GM12874 (cell line): ENCODE measurements at regions not wholly inside any gene's neighbourhood (a gene's known extent, or its start where the extent isn't known, plus 50 kb on each side); places are given as distances from the start of the nearest gene placed in this dataset.

Experiments used
- TF ChIP-seq, protein P1 (sequence below): IDR thresholded peaks from 2 replicates; pipeline ENCODE4 v1.5.1; 2011; ENCODE audit warnings: low read depth, mild to moderate bottlenecking, control low read depth, low read length, moderate library complexity; ENCODE audit not compliant: insufficient read depth

DNA sequence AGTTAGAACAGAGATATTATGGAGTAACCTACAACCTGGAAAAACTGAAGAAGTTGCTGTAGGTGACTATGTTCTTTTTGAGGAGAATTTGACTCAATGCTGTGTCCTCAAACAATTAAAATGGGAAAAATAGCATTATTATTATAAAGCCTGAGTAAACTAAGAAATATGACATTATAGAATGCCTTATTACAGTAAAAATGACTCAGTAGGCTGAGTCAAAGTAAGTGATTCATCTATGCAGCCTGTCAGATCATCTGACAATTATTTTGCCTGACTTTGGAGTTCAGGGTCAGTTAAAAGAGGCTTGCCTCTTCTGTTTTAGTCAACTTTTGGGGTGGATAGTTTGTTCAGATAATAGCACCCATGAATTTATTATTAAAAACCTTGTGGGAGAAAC is 150.8 kb upstream of the PTGFR start:
- TF ChIP-seq, protein P1, sequence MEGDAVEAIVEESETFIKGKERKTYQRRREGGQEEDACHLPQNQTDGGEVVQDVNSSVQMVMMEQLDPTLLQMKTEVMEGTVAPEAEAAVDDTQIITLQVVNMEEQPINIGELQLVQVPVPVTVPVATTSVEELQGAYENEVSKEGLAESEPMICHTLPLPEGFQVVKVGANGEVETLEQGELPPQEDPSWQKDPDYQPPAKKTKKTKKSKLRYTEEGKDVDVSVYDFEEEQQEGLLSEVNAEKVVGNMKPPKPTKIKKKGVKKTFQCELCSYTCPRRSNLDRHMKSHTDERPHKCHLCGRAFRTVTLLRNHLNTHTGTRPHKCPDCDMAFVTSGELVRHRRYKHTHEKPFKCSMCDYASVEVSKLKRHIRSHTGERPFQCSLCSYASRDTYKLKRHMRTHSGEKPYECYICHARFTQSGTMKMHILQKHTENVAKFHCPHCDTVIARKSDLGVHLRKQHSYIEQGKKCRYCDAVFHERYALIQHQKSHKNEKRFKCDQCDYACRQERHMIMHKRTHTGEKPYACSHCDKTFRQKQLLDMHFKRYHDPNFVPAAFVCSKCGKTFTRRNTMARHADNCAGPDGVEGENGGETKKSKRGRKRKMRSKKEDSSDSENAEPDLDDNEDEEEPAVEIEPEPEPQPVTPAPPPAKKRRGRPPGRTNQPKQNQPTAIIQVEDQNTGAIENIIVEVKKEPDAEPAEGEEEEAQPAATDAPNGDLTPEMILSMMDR, result no peak

DNA sequence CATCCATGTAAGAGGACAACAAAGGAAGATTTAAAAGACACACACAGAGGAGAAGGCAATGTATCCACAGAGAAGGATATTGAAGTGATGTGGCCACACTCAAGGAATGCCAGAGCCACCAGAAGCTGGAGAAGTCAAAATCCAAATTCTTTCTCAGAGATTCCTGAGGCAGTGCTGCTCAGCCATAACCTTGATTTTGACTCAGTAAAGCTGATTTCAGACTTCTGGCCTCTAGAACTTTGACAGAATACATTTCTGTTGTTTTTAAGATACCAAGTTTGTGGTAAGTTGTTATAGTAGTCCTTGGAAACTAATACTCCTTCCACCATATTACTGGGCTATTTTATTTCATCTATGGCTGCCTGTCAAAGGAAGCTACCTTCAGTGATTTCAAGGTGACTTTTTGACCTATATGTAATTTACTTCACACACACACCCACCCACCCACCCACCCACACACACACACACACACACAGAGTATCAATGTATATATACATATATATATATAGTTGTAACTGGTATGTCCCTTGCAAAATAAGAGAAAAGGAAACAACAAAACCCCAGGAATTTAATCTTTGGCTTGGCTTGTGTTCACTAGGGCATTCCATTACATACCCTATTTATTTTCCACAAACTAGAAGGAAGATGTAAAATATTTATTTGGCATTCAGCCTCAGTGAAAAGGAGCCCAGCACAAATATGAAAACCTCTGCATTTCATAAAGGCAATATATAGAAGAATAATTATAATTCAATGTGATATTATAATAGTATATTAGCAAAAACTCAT is 142.1 kb upstream of the PTGFR start:
- TF ChIP-seq, protein P1, result no peak

DNA sequence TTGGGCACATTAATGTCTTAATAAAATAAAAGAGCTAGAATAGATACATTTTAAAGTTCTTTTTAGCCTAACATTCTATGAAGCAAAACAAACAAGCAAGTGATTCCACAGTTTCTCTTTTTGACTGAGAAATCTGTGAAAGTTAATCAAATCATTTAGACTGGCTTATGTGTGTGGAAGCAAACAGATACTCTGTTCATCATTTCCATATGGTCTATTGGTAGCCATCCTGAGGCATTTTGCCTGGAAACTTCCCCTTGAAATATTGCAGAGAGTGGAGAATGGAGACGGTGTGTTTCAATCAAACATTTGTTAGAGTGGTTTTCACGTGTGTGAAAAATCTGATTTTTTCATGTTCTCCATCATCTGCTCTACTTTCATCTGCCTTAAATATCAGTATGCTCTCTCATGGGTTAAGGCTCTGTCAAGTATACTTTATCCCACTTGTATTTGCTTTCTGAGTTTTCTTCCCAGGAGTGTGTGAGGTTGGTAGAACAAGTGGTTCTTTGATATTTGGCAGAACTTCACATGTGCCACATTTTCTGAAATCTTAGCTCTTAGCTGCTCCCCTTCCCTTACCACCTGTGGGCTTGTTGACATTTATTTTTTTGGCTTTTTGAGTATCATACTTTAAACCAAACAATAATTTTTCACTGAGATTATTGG is 139.1 kb upstream of the PTGFR start:
- TF ChIP-seq, protein P1, result no peak

DNA sequence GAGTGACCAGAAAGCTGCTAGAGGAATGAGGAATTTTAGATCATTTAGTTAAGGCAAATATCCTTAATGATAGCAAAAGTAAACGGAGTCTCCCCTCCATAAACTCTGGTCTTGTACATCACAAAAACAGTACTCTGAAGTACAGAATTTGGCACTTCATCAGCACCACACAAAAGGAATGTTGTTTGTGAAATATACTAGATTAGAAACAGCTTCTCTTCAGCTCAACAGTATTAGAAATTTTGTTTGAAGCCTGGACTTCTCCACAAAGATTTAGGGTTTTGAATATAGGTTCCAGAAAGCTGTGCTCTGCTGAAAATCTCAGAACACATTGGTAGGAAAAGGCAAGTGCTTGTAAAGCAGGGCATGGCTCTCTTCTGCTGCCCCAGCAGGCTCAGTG is 135.1 kb upstream of the PTGFR start:
- TF ChIP-seq, protein P1, result no peak

DNA sequence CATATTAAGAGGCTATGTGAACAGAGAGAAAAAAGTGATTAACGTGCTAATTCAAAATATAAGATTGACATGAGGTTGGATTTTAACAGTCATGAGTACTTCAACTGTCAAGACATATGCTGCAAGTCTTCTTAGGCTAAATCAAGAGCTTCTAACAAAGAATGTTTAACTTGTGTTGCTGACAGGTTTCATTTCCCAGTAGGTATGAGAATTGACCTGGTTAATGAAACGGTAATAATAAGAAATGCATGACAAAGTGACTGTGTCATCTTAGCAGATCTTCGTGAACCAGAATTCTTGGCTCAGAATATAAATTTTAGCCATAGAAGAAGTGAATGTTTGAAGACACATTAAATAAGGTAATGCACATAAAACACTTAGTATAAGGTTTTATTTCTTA is 132.6 kb upstream of the PTGFR start:
- TF ChIP-seq, protein P1, result no peak

DNA sequence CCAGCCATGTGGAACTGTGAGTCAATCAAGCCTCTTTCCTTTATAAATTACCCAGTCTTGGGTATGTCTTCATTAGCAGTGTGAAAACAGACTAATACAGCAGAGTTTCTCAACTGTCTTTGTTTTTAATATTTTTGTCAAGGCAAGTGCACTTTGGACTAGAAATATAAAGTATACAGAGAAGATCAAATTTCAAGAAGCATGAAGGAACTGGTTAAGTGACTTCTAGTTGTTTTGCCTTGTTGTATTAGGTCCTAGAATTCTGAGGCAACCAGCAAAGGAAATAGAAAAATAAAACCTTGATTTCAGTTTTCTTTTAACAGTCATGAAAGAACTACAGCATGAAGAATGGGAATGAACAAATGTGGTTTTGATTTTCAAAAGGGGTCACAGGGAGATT is 131.1 kb upstream of the PTGFR start:
- TF ChIP-seq, protein P1, result no peak

DNA sequence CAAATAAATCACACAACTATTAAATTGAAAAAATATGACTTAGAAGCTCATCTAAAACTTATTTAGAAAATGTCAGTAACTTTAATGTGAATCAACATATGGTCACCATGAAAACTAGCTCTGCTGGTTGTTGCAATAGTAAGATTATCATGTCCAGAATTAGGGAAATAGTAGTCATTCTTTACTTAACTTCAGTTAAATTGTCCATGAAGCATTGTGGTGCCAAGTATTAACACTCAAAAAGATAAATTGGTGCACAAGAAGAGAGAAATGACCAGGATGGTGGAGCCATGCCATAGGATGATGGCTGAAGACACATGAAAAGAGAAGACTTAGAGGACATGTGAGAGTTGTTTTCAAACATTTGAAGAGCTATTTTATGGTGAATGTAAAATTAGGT is 130.2 kb upstream of the PTGFR start:
- TF ChIP-seq, protein P1, result no peak
